OCI-LY3 (cell line): ENCODE measurements at regions not wholly inside any gene's neighbourhood (a gene's known extent, or its start where the extent isn't known, plus 50 kb on each side); places are given as distances from the start of the nearest gene placed in this dataset.

Experiments
- CTCF ChIP-seq: fragments of 200-600, 300-600 bp; sonication (generic); IDR thresholded peaks from 2 replicates; pipeline ENCODE4 v1.5.1; 2014; ENCODE audit warnings: antibody characterized with exemption, low read length, low read depth
- EZH2phosphoT487 ChIP-seq: fragments of 200-600 bp; shearing (Covaris generic); IDR thresholded peaks from 2 replicates; pipeline ENCODE4 v1.6.1; 2018; ENCODE audit warnings: antibody characterized with exemption, mixed run types, low read depth

DNA sequence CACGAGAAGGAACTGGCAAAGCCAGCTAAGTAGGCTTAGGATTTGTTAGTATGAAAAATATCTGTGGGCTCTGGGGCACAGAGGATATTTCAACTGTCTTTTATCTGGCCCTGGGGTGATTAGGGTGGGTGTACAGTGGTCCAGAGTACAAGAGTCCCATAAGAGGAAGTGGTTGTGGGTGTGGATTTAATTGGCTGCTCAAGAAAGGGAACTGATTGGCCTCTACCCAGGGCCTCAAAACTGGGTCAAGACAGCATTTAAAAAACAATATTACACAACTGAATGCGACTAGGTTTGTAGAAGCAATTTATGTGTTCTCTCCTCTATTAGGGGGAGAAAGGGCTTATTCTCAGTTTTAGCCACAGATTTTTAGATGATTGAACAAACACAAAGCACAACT, 1353.4 kb upstream of the WWC1 start:
- TF ChIP-seq CTCF (no peak), EZH2phosphoT487 (no peak)
